SK-N-SH (cell line): ENCODE measurements at regions not wholly inside any gene's neighbourhood (a gene's known extent, or its start where the extent isn't known, plus 50 kb on each side); places are given as distances from the start of the nearest gene placed in this dataset.

ENCODE experiments used
- CTCF ChIA-PET: fragments of 300-600, 350-600 bp; formaldehyde crosslinking; extraction: SDS; loops from one replicate; lab custom pipeline; 2021; lab: Yijun Ruan, JAX
- POLR2A ChIA-PET: fragments of 350-600 bp; sonication (Branson Sonifier 250); formaldehyde crosslinking; extraction: SDS; loops from one replicate; lab custom pipeline; 2020; ENCODE audit warnings: antibody characterized with exemption, inconsistent platforms; lab: Yijun Ruan, JAX
- DNase-seq: peaks from one replicate; pipeline ENCODE4 v3.0.0; 2012
- H2AFZ ChIP-seq: fragments of 200-600 bp; sonication (generic); 2 replicates; pipeline ENCODE4 v1.8.1; 2016; ENCODE audit warnings: antibody characterized with exemption, mild to moderate bottlenecking, low read depth
- H3F3A ChIP-seq: fragments of 200-600 bp; sonication (generic); replicated peaks from 2 replicates; pipeline ENCODE3; 2016; ENCODE audit warnings: antibody characterized with exemption, mild to moderate bottlenecking; ENCODE audit not compliant: insufficient read depth
- H3K27ac ChIP-seq, 2 experiments: fragments of 200-500 bp in 1 of 2; fragments of 200-600 bp in 1 of 2; sonication (Bioruptor generic) in 1 of 2; sonication (generic), shearing (Covaris generic) in 1 of 2; 2 replicates each; pipeline versions ENCODE4 v1.5.1 to v1.6.1; 2014 to 2016; ENCODE audit warnings: low read depth in 2 of 2, inconsistent platforms in 1 of 2, low read length in 1 of 2, mild to moderate bottlenecking in 1 of 2, mixed read lengths in 1 of 2
- H3K27me3 ChIP-seq: fragments of 200-600 bp; sonication (generic), shearing (Covaris generic); 2 replicates; pipeline ENCODE4 v1.6.1; 2016; ENCODE audit warnings: mixed run types; ENCODE audit not compliant: insufficient read depth
- H3K36me3 ChIP-seq, 2 experiments: fragments of 200-500 bp in 1 of 2; fragments of 200-600 bp in 1 of 2; sonication (Bioruptor generic) in 1 of 2; sonication (generic) in 1 of 2; replicated peaks in 1 of 2; 2 replicates each; pipeline versions ENCODE3 to v1.5.1; 2014 to 2016; ENCODE audit warnings: low read length in 1 of 2, mild to moderate bottlenecking in 1 of 2; ENCODE audit not compliant: insufficient read depth in 2 of 2, control insufficient read depth in 1 of 2
- H3K4me1 ChIP-seq, 2 experiments: fragments of 200-500 bp in 1 of 2; fragments of 200-600 bp in 1 of 2; sonication (Bioruptor generic) in 1 of 2; sonication (generic), shearing (Covaris generic) in 1 of 2; 2 replicates each; pipeline versions ENCODE4 v1.5.1 to v1.6.1; 2014 to 2016; ENCODE audit warnings: low read depth in 1 of 2, low read length in 1 of 2, mixed run types in 1 of 2; ENCODE audit not compliant: insufficient read depth in 2 of 2, control insufficient read depth in 1 of 2
- H3K4me2 ChIP-seq: fragments of 200-600 bp; sonication (generic), shearing (Covaris generic); 2 replicates; pipeline ENCODE4 v1.6.1; 2017; ENCODE audit warnings: mixed run types
- H3K4me3 ChIP-seq, 2 experiments: fragments of 200-500 bp in 1 of 2; fragments of 200-600 bp in 1 of 2; sonication (Bioruptor generic) in 1 of 2; sonication (generic), shearing (Covaris generic) in 1 of 2; 2 replicates each; pipeline versions ENCODE4 v1.5.1 to v1.8.1; 2014 to 2016; ENCODE audit warnings: low read depth in 2 of 2, inconsistent platforms in 1 of 2, low read length in 1 of 2, mild to moderate bottlenecking in 1 of 2, mixed read lengths in 1 of 2, moderate library complexity in 1 of 2
- H3K79me2 ChIP-seq: fragments of 200-600 bp; sonication (generic); 2 replicates; pipeline ENCODE4 v1.8.1; 2017; ENCODE audit warnings: mild to moderate bottlenecking; ENCODE audit not compliant: insufficient read depth
- H3K9ac ChIP-seq: fragments of 200-600 bp; sonication (generic); 2 replicates; pipeline ENCODE4 v1.6.1; 2017; ENCODE audit warnings: mixed run types
- H3K9me2 ChIP-seq: fragments of 200-600 bp; sonication (generic); 2 replicates; pipeline ENCODE4 v1.6.1; 2017; ENCODE audit warnings: mixed run types
- H3K9me3 ChIP-seq: fragments of 200-600 bp; sonication (generic); 2 replicates; pipeline ENCODE4 v1.6.1; 2017; ENCODE audit warnings: mixed run types, mild to moderate bottlenecking, moderate library complexity
- H4K20me1 ChIP-seq: fragments of 200-600 bp; sonication (generic); 2 replicates; pipeline ENCODE4 v1.6.1; 2017; ENCODE audit warnings: mild to moderate bottlenecking, mixed run types; ENCODE audit not compliant: insufficient read depth
- CHD2 ChIP-seq: fragments of 150-350 bp; IDR thresholded peaks from 2 replicates; pipeline ENCODE4 v1.6.1; 2018; ENCODE audit warnings: low read length; ENCODE audit not compliant: partially characterized antibody
- ELF1 ChIP-seq: IDR thresholded peaks from 2 replicates; pipeline ENCODE4 v1.4.0; 2012
- EP300 ChIP-seq, 2 experiments: IDR thresholded peaks; 2 replicates each; pipeline versions ENCODE4 v1.4.0 to v1.6.1; 2012; ENCODE audit warnings: borderline replicate concordance in 1 of 2, low read depth in 1 of 2, low read length in 1 of 2
- EZH2phosphoT487 ChIP-seq: fragments of 200-600 bp; sonication (generic); IDR thresholded peaks from 2 replicates; pipeline ENCODE4 v1.6.1; 2017; ENCODE audit warnings: low read depth, mixed run types, mild to moderate bottlenecking, antibody characterized with exemption, moderate library complexity, borderline replicate concordance
- FOSL2 ChIP-seq: IDR thresholded peaks from 2 replicates; pipeline ENCODE4 v1.4.0; 2012; ENCODE audit warnings: low read depth, mild to moderate bottlenecking, moderate library complexity, borderline replicate concordance
- GATA2 ChIP-seq: sonication (generic); formaldehyde crosslinking; IDR thresholded peaks from 2 replicates; pipeline ENCODE4 v1.5.0; 2020; ENCODE audit warnings: mild to moderate bottlenecking, missing genetic modification reagents
- JUND ChIP-seq: IDR thresholded peaks from 2 replicates; pipeline ENCODE4 v1.4.0; 2012
- MEF2A ChIP-seq: IDR thresholded peaks from 2 replicates; pipeline ENCODE4 v1.4.0; 2012; ENCODE audit warnings: low read depth, borderline replicate concordance
- MXI1 ChIP-seq: IDR thresholded peaks from 2 replicates; pipeline ENCODE4 v1.6.1; 2012; ENCODE audit warnings: mild to moderate bottlenecking, low read depth, low read length, improper control_type of control experiment
- NFIC ChIP-seq: IDR thresholded peaks from 2 replicates; pipeline ENCODE4 v1.4.0; 2012; ENCODE audit warnings: borderline replicate concordance
- NRF1 ChIP-seq: IDR thresholded peaks from 2 replicates; pipeline ENCODE4 v1.6.1; 2012; ENCODE audit warnings: low read depth, mild to moderate bottlenecking, low read length
- RCOR1 ChIP-seq: fragments of 150-350 bp; IDR thresholded peaks from 2 replicates; pipeline ENCODE4 v1.6.1; 2017; ENCODE audit warnings: antibody characterized with exemption, low read length
- RFX5 ChIP-seq: IDR thresholded peaks from 2 replicates; pipeline ENCODE4 v1.6.1; 2012; ENCODE audit warnings: mild to moderate bottlenecking, improper control_type of control experiment, low read length
- RXRA ChIP-seq: IDR thresholded peaks from 2 replicates; pipeline ENCODE4 v1.4.0; 2012; ENCODE audit warnings: low read depth, mild to moderate bottlenecking, borderline replicate concordance
- TAF1 ChIP-seq: IDR thresholded peaks from 2 replicates; pipeline ENCODE4 v1.6.1; 2012; ENCODE audit warnings: low read depth, mild to moderate bottlenecking, low read length, moderate library complexity, borderline replicate concordance
- TCF12 ChIP-seq: IDR thresholded peaks from 2 replicates; pipeline ENCODE4 v1.4.0; 2012
- TEAD4 ChIP-seq: IDR thresholded peaks from 2 replicates; pipeline ENCODE4 v1.4.0; 2012; ENCODE audit warnings: mild to moderate bottlenecking, borderline replicate concordance; ENCODE audit not compliant: insufficient read depth
- WGBS: methylation state at CpG from one replicate; pipeline ENCODE4 v1.1.6; 2017; ENCODE audit warnings: low lambda C conversion rate; 5-methylcytosine and 5-hydroxymethylcytosine counted together
- TF ChIP-seq, protein P1 (sequence below): IDR thresholded peaks from 2 replicates; pipeline ENCODE4 v1.6.1; 2012; ENCODE audit warnings: mild to moderate bottlenecking, low read depth, low read length, moderate library complexity
- TF ChIP-seq, protein P2 (sequence below): fragments of 150-350 bp; IDR thresholded peaks from 2 replicates; pipeline ENCODE4 v1.6.1; 2017; ENCODE audit warnings: antibody characterized with exemption, low read length, low read depth, borderline replicate concordance
- TF ChIP-seq, protein P3 (sequence below): IDR thresholded peaks from 2 replicates; pipeline ENCODE4 v1.4.0; 2012; ENCODE audit warnings: low read depth, borderline replicate concordance

DNA sequence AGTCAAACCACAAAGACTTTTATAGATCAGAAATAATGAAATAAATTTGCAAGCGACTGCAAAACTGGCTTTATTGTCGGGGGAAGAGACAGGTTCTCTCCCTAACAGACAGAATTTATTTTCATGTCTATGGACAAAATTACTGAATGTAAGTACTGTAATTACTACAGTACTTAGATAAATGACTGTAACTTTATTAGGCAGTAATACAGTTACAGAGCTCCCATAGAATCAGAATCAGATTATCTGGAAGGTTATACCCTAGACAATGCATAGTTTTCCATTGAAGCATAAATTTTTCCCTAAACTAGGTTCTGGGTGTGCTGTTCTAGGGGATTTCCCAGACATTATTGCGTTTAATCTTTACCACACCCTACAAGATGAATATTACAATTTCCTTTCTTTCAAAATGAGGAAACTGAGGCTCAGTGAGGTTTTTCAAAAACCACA, 114.2 kb downstream of the C12orf75 start:
- H3K9ac ChIP-seq = peak overlapping the region; percentile 31; the same call in 1 of the 2 replicates
- H4K20me1 ChIP-seq = no peaks in the 10 kb centered on the region
- peaks cover 3% of the 10 kb centered on the region; the same call in 1 of the 2 replicates for H3K9me3 ChIP-seq
- POLR2A ChIA-PET = no interaction called here
- no peak for DNase-seq
- peaks cover 23% of the 10 kb centered on the region for H3F3A ChIP-seq
- no peaks in the 10 kb centered on the region for H3K27me3 ChIP-seq
- H3K4me1 ChIP-seq = peaks cover 0 to 22% of the 10 kb centered on the region in 2 experiments; a peak in 3 of 4 replicates
- CTCF ChIA-PET = no interaction called here
- TF ChIP-seq TCF12 (no peak), JUND (peak; percentile 10; the same call in 1 of the 2 replicates)
- no peaks in the 10 kb centered on the region for H3K79me2 ChIP-seq
- H3K27ac ChIP-seq = peak overlapping the region in 1 of 2 experiments; percentile 65; a peak in 2 of 4 replicates
- peak overlapping the region; percentile 70 for H2AFZ ChIP-seq
- H3K4me2 ChIP-seq = peak overlapping the region; percentile 29; the same call in 1 of the 2 replicates
- no peaks in the 10 kb centered on the region for H3K9me2 ChIP-seq
- WGBS = 36% methylated on average over 3 of the region's 3 CpGs
- H3K36me3 ChIP-seq = no peaks in the 10 kb centered on the region
- H3K4me3 ChIP-seq = no peak overlapping the region

DNA sequence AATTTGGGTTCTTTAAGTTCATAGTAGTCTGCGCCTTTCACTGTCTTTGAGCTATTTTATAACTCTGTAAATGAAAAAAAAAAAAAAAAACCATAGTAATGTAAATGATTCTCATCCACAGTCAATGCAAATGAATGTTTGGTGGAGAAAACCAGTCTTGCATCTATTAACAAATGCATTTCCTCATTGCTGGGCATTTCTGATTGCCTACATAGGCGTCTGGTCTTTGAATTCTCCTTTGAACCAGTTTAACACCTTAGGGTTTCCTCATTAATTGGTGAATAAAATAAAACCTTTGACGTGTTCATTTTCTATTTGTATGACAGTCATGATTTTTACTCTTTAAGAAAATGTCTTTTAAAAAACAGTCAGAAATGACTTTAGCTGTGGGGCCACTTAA, 114.8 kb downstream of the C12orf75 start:
- no peak overlapping the region for H3K4me3 ChIP-seq
- peak overlapping the region; percentile 29; the same call in 1 of the 2 replicates for H3K4me2 ChIP-seq
- TF ChIP-seq RXRA (no peak), TCF12 (no peak), EP300 (IDR thresholded peaks at IDR 0.05; ENCODE audit: borderline replicate concordance in 1 of 2, low read depth in 1 of 2, low read length in 1 of 2) (no peak), MXI1 (no peak), GATA2 (no peak), ELF1 (no peak), MEF2A (no peak), EZH2phosphoT487 (no peak), TEAD4 (no peak), NFIC (no peak), CHD2 (no peak), FOSL2 (no peak), RFX5 (no peak), TAF1 (no peak), NRF1 (no peak), RCOR1 (no peak)
- TF ChIP-seq, protein P1, sequence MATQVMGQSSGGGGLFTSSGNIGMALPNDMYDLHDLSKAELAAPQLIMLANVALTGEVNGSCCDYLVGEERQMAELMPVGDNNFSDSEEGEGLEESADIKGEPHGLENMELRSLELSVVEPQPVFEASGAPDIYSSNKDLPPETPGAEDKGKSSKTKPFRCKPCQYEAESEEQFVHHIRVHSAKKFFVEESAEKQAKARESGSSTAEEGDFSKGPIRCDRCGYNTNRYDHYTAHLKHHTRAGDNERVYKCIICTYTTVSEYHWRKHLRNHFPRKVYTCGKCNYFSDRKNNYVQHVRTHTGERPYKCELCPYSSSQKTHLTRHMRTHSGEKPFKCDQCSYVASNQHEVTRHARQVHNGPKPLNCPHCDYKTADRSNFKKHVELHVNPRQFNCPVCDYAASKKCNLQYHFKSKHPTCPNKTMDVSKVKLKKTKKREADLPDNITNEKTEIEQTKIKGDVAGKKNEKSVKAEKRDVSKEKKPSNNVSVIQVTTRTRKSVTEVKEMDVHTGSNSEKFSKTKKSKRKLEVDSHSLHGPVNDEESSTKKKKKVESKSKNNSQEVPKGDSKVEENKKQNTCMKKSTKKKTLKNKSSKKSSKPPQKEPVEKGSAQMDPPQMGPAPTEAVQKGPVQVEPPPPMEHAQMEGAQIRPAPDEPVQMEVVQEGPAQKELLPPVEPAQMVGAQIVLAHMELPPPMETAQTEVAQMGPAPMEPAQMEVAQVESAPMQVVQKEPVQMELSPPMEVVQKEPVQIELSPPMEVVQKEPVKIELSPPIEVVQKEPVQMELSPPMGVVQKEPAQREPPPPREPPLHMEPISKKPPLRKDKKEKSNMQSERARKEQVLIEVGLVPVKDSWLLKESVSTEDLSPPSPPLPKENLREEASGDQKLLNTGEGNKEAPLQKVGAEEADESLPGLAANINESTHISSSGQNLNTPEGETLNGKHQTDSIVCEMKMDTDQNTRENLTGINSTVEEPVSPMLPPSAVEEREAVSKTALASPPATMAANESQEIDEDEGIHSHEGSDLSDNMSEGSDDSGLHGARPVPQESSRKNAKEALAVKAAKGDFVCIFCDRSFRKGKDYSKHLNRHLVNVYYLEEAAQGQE = no peak
- TF ChIP-seq, protein P2, sequence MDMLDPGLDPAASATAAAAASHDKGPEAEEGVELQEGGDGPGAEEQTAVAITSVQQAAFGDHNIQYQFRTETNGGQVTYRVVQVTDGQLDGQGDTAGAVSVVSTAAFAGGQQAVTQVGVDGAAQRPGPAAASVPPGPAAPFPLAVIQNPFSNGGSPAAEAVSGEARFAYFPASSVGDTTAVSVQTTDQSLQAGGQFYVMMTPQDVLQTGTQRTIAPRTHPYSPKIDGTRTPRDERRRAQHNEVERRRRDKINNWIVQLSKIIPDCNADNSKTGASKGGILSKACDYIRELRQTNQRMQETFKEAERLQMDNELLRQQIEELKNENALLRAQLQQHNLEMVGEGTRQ = no peak
- TF ChIP-seq, protein P3, sequence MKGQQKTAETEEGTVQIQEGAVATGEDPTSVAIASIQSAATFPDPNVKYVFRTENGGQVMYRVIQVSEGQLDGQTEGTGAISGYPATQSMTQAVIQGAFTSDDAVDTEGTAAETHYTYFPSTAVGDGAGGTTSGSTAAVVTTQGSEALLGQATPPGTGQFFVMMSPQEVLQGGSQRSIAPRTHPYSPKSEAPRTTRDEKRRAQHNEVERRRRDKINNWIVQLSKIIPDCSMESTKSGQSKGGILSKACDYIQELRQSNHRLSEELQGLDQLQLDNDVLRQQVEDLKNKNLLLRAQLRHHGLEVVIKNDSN = no peak
- peaks cover 23% of the 10 kb centered on the region for H3F3A ChIP-seq
- H3K9ac ChIP-seq = peak overlapping the region; percentile 31; the same call in 1 of the 2 replicates
- H3K36me3 ChIP-seq = no peaks in the 10 kb centered on the region
- H3K27me3 ChIP-seq = no peaks in the 10 kb centered on the region
- H4K20me1 ChIP-seq = no peaks in the 10 kb centered on the region
- ChIA-PET CTCF (no interaction called here), POLR2A (no interaction called here)
- no peaks in the 10 kb centered on the region for H3K79me2 ChIP-seq
- peak overlapping the region; percentile 28 to 65; a peak in 3 of 4 replicates for H3K27ac ChIP-seq
- DNase-seq = no peak
- no peaks in the 10 kb centered on the region for H3K9me2 ChIP-seq
- H3K4me1 ChIP-seq = peaks cover 0 to 22% of the 10 kb centered on the region in 2 experiments; a peak in 3 of 4 replicates
- WGBS = 84% methylated on average over 3 of the region's 3 CpGs
- no peak overlapping the region for H2AFZ ChIP-seq
- peaks cover under 1% of the 10 kb centered on the region; the same call in 1 of the 2 replicates for H3K9me3 ChIP-seq
